Central memory CD8-positive, alpha-beta T cell (primary cell): ENCODE measurements at regions not wholly inside any gene's neighbourhood (a gene's known extent, or its start where the extent isn't known, plus 50 kb on each side); places are given as distances from the start of the nearest gene placed in this dataset.

Experiments
- ATAC-seq: fragments of 150-1000 bp; cut with Tn5 transposase; replicated peaks from 2 replicates; pipeline ENCODE4 v1.10.0; 2022; ENCODE audit warnings: mild to moderate bottlenecking, moderate FRiP score, moderate number of reproducible peaks; ENCODE audit not compliant: poor library complexity, severe bottlenecking; ENCODE audit errors: extremely low read depth
- DNase-seq, 2 donors: peaks; one replicate each; pipeline ENCODE4 v3.0.0; 2021; ENCODE audit warnings: low spot score in 2 of 2
- H3K27ac Mint-ChIP-seq: one replicate; pipeline ENCODE4 v1.8.0; 2022; ENCODE audit warnings: low read depth, mild to moderate bottlenecking, moderate library complexity, mixed read lengths
- H3K27me3 Mint-ChIP-seq: one replicate; pipeline ENCODE4 v1.8.0; 2022; ENCODE audit warnings: mixed read lengths
- H3K36me3 Mint-ChIP-seq: one replicate; pipeline ENCODE4 v1.8.0; 2022; ENCODE audit warnings: mild to moderate bottlenecking, moderate library complexity, mixed read lengths; ENCODE audit not compliant: insufficient read depth
- H3K4me1 Mint-ChIP-seq: one replicate; pipeline ENCODE4 v1.8.0; 2022; ENCODE audit warnings: mixed read lengths
- H3K4me3 Mint-ChIP-seq: one replicate; pipeline ENCODE4 v1.8.0; 2022; ENCODE audit warnings: mild to moderate bottlenecking, moderate library complexity, mixed read lengths
- H3K9me3 Mint-ChIP-seq: one replicate; pipeline ENCODE4 v1.8.0; 2022; ENCODE audit warnings: mixed read lengths

DNA sequence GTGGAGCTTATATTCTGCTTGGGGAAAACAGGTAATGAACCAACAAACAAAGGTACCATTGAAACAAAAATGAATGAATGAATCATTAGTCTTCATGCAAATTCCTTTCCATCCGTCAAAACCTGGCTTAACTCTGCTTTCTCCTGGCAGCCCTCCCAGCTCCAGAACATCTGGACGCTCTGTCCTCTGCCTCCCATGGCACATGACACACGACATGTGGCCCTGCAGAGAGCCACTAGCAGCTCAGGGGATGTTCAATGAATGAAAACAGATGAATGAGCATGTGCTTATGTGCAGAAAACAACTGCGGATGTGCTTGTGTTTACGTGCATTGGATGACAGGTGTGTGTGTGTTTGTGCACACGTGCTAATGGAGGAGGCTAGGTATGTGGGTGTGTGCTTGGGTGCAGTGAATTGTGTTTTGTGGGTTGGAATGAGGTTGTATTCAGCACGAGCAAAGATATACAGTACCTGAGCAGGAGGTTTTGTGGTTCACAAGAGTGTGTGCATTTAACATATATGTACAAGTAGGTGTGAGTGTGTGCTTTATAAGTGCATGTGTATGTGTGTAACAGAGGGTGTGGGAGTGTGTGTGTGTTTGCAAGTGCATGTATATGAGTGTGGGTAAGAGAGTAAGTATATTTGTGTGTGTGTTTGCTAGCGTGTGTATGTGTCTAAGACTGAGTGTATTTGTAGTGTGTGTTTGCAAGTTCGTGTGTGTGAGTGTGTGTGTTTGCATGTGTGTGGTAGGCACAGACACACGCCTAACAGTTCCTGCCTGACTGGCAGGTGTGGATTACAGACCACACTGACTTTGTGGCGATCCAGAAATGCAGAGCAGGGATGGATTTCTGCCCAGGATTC lies 374.1 kb upstream of the SULF2 start:
- DNase-seq = no peak
- no peak for ATAC-seq
- Mint-ChIP-seq H3K4me1 (no peaks in the 10 kb centered on the region), H3K27me3 (peaks cover 27% of the 10 kb centered on the region), H3K9me3 (no peaks in the 10 kb centered on the region), H3K27ac (no peak overlapping the region), H3K36me3 (no peaks in the 10 kb centered on the region), H3K4me3 (no peak overlapping the region)

- ATAC-seq (no peak), DNase-seq (no peak)
- no peaks in the 10 kb centered on the region for H3K4me1 Mint-ChIP-seq
- no peaks in the 10 kb centered on the region for H3K9me3 Mint-ChIP-seq
- H3K27me3 Mint-ChIP-seq = peaks cover 38% of the 10 kb centered on the region
- H3K4me3 Mint-ChIP-seq = no peak overlapping the region
- no peaks in the 10 kb centered on the region for H3K36me3 Mint-ChIP-seq
- no peak overlapping the region for H3K27ac Mint-ChIP-seq
These were observed 372.7 kb upstream of the SULF2 start for GRCh38 chr20:48158014-48158413.

DNA sequence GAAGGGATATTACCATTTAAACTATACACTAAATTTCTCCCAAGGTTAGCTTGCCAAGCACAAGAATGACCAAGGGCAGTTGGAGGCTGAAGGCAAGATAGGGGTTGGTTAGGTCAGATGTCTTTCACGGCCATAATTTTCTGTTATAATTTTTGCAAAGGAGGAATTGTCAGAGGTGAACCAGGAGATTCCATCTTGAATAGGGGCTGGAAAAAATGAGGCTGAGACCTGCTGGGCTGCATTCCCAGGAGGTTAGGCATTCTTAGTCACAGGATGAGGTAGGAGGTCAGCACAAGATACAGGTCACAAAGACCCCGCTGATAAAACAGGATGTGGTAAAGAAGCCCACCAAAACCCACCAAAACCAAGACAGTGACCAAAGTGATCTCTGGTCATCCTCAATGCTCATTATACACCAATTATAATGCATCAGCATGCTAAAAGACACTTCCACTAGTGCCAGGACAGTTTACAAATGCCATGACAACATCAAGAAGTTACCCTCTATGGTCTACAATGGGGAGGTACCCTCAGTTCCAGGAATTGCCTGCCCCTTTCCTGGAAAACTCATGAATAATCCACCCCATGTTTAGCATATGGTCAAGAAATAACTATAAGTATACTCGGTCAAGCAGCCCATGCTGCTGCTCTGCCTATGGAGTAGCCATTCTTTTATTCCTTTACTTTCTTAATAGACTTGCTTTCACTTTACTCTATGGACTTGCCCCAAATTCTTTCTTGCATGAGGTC lies 371.8 kb upstream of the SULF2 start:
- Mint-ChIP-seq H3K27ac (no peak overlapping the region), H3K4me1 (no peaks in the 10 kb centered on the region), H3K27me3 (peaks cover 45% of the 10 kb centered on the region), H3K36me3 (no peaks in the 10 kb centered on the region), H3K4me3 (no peak overlapping the region), H3K9me3 (no peaks in the 10 kb centered on the region)
- ATAC-seq = no peak
- DNase-seq = no peak

GRCh38 chr20:48156521-48156920 lies 371.2 kb upstream of the SULF2 start:
- Mint-ChIP-seq H3K4me1 (no peaks in the 10 kb centered on the region), H3K36me3 (no peaks in the 10 kb centered on the region), H3K4me3 (no peak overlapping the region), H3K9me3 (no peaks in the 10 kb centered on the region), H3K27me3 (peaks cover 49% of the 10 kb centered on the region), H3K27ac (no peak overlapping the region)
- DNase-seq (no peak), ATAC-seq (no peak)

DNA sequence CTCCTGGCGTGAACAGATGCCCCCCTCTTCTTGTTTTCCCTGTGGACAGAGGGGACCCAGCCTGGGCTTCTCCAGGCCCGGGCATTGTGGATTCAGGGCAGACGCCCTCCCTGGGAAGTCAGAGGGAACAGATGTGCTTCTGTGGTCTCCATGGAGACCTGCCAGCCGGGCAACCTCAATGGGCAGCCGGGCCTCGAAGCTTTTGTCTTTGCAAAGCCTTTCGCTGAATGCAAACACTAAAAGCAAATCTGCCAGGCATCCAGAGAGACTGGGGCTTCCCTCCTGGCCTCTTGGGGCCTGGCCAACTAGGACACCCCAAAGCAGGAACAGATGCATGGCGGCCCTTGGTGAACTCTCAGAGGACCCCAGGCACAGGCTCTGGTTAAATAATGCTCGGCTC lies 370.0 kb upstream of the SULF2 start:
- H3K4me1 Mint-ChIP-seq = no peaks in the 10 kb centered on the region
- DNase-seq (no peak), ATAC-seq (no peak)
- H3K27me3 Mint-ChIP-seq = peaks cover 39% of the 10 kb centered on the region
- H3K27ac Mint-ChIP-seq = no peak overlapping the region
- no peak overlapping the region for H3K4me3 Mint-ChIP-seq
- H3K36me3 Mint-ChIP-seq = no peaks in the 10 kb centered on the region
- no peaks in the 10 kb centered on the region for H3K9me3 Mint-ChIP-seq

- no peak overlapping the region for H3K27ac Mint-ChIP-seq
- ATAC-seq (no peak), DNase-seq (no peak)
- no peak overlapping the region for H3K4me3 Mint-ChIP-seq
- H3K27me3 Mint-ChIP-seq = peaks cover 41% of the 10 kb centered on the region
- no peaks in the 10 kb centered on the region for H3K36me3 Mint-ChIP-seq
- H3K9me3 Mint-ChIP-seq = no peaks in the 10 kb centered on the region
- H3K4me1 Mint-ChIP-seq = no peaks in the 10 kb centered on the region
These were observed 368.9 kb upstream of the SULF2 start for GRCh38 chr20:48154040-48154765.

DNA sequence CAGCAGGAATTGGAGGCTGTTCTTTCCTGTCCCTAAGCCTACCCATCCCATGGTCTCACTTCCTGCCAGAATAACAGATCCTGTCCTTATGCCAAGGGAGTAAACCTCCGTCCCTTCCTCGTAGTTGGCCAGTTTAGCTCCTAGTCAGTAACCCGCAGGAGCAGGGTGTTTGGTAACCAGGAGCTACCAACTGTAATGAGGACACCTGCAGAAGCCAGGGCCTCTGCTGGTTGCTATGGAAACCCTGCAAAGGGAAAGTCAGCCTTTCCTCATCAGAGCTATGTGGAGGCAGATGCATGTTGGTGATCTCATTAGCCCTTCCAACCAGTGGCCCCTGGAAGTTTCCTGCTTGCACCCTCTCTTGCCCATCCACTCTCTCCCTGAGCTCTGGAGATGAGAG lies 368.2 kb upstream of the SULF2 start:
- no peak for DNase-seq
- H3K4me1 Mint-ChIP-seq = no peaks in the 10 kb centered on the region
- ATAC-seq = no peak
- no peak overlapping the region for H3K4me3 Mint-ChIP-seq
- peaks cover 48% of the 10 kb centered on the region for H3K27me3 Mint-ChIP-seq
- H3K9me3 Mint-ChIP-seq = no peaks in the 10 kb centered on the region
- no peaks in the 10 kb centered on the region for H3K36me3 Mint-ChIP-seq
- H3K27ac Mint-ChIP-seq = no peak overlapping the region

GRCh38 chr20:48153103-48153502 lies 367.8 kb upstream of the SULF2 start:
- no peak overlapping the region for H3K4me3 Mint-ChIP-seq
- no peak overlapping the region for H3K27ac Mint-ChIP-seq
- no peaks in the 10 kb centered on the region for H3K9me3 Mint-ChIP-seq
- no peaks in the 10 kb centered on the region for H3K4me1 Mint-ChIP-seq
- no peaks in the 10 kb centered on the region for H3K36me3 Mint-ChIP-seq
- ATAC-seq = no peak
- peaks cover 48% of the 10 kb centered on the region for H3K27me3 Mint-ChIP-seq
- DNase-seq = no peak

GRCh38 chr20:48150568-48150967 lies 365.3 kb upstream of the SULF2 start:
- Mint-ChIP-seq H3K4me1 (no peaks in the 10 kb centered on the region), H3K4me3 (no peak overlapping the region), H3K36me3 (no peaks in the 10 kb centered on the region), H3K27me3 (peaks cover 58% of the 10 kb centered on the region), H3K27ac (no peak overlapping the region), H3K9me3 (no peaks in the 10 kb centered on the region)
- DNase-seq (no peak), ATAC-seq (no peak)

GRCh38 chr20:48149902-48150301 lies 364.6 kb upstream of the SULF2 start:
- peaks cover 55% of the 10 kb centered on the region for H3K27me3 Mint-ChIP-seq
- no peaks in the 10 kb centered on the region for H3K4me1 Mint-ChIP-seq
- no peak for ATAC-seq
- H3K4me3 Mint-ChIP-seq = no peak overlapping the region
- no peaks in the 10 kb centered on the region for H3K9me3 Mint-ChIP-seq
- no peak overlapping the region for H3K27ac Mint-ChIP-seq
- DNase-seq = no peak
- H3K36me3 Mint-ChIP-seq = no peaks in the 10 kb centered on the region

- Mint-ChIP-seq H3K27ac (no peak overlapping the region), H3K4me3 (no peak overlapping the region), H3K4me1 (no peaks in the 10 kb centered on the region), H3K27me3 (peaks cover 47% of the 10 kb centered on the region), H3K9me3 (no peaks in the 10 kb centered on the region), H3K36me3 (no peaks in the 10 kb centered on the region)
- DNase-seq (no peak), ATAC-seq (no peak)
These were observed 363.8 kb upstream of the SULF2 start for GRCh38 chr20:48148916-48149672.

- no peaks in the 10 kb centered on the region for H3K4me1 Mint-ChIP-seq
- no peaks in the 10 kb centered on the region for H3K36me3 Mint-ChIP-seq
- H3K9me3 Mint-ChIP-seq = no peaks in the 10 kb centered on the region
- no peak overlapping the region for H3K27ac Mint-ChIP-seq
- H3K4me3 Mint-ChIP-seq = no peak overlapping the region
- no peak for ATAC-seq
- peaks cover 46% of the 10 kb centered on the region for H3K27me3 Mint-ChIP-seq
- no peak for DNase-seq
These were observed 362.7 kb upstream of the SULF2 start for GRCh38 chr20:48148020-48148419.
